HCT116 (cell line): ENCODE measurements at regions not wholly inside any gene's neighbourhood (a gene's known extent, or its start where the extent isn't known, plus 50 kb on each side); places are given as distances from the start of the nearest gene placed in this dataset.

ENCODE experiments used
- ATAC-seq: fragments of 200-7000 bp; cut with Tn5 transposase; 2 replicates; pipeline ENCODE4 v1.9.1; 2020; ENCODE audit warnings: mild to moderate bottlenecking, moderate library complexity
- BruUV-seq: library from RNA; stranded (reverse); fragments of 400-500 nt; replicated peaks from 2 replicates; lab custom pipeline; 2021; lab: Mats Ljungman, UMichigan
- CTCF ChIA-PET: fragments of 300-600 bp; sonication (Branson Sonifier 250); formaldehyde crosslinking; loops from one replicate; lab custom pipeline; 2021; ENCODE audit warnings: antibody characterized with exemption; lab: Charles Lee
- POLR2A ChIA-PET: fragments of 300-600, 350-600 bp; sonication (Branson Sonifier 250); formaldehyde crosslinking; loops from one replicate; lab custom pipeline; 2021; ENCODE audit warnings: antibody characterized with exemption; lab: Charles Lee
- RAD21 ChIA-PET, 2 experiments: fragments of 300-600 bp; sonication (Branson Sonifier 250); formaldehyde crosslinking; loops; one replicate each; lab custom pipeline; 2023; ENCODE audit warnings: low total read pairs in 2 of 2; ENCODE audit not compliant: uncharacterized antibody in 2 of 2, unreplicated experiment in 2 of 2, low non-redundant PET in 1 of 2; lab: Charles Lee
- DNase-seq: peaks from one replicate; pipeline ENCODE4 v3.0.0-alpha.2; 2010; ENCODE audit warnings: low read depth, low spot score
- H2AFZ ChIP-seq: fragments of 200-600 bp; shearing (Covaris generic), sonication (generic); 2 replicates; pipeline ENCODE4 v1.6.1; 2017; ENCODE audit warnings: low read depth, mixed run types, mixed read lengths, antibody characterized with exemption, low read length; ENCODE audit not compliant: poor library complexity, severe bottlenecking
- H3K27ac ChIP-seq: 2 replicates; pipeline ENCODE4 v1.5.1; 2012; ENCODE audit warnings: low read depth, low read length
- H3K27me3 ChIP-seq: fragments of 200-600 bp; sonication (generic); 2 replicates; pipeline ENCODE4 v1.6.1; 2016; ENCODE audit warnings: mixed run types, low read length, mixed read lengths; ENCODE audit not compliant: insufficient read depth
- H3K36me3 ChIP-seq, 2 experiments: fragments of 200-500 bp in 1 of 2; fragments of 200-600 bp in 1 of 2; sonication (Bioruptor generic) in 1 of 2; sonication (generic) in 1 of 2; 2 replicates each; pipeline versions ENCODE4 v1.5.1 to v1.6.1; 2014 to 2016; ENCODE audit warnings: low read length in 2 of 2, inconsistent platforms in 1 of 2, mixed read lengths in 1 of 2, mixed run types in 1 of 2; ENCODE audit not compliant: insufficient read depth in 2 of 2, control insufficient read depth in 1 of 2
- H3K4me1 ChIP-seq, 2 experiments: fragments of 200-600 bp in 1 of 2; sonication (generic) in 1 of 2; 2 replicates each; pipeline versions ENCODE4 v1.5.1 to v1.6.1; 2012 to 2017; ENCODE audit warnings: low read length in 2 of 2, inconsistent platforms in 1 of 2, mild to moderate bottlenecking in 1 of 2, mixed read lengths in 1 of 2, mixed run types in 1 of 2, moderate library complexity in 1 of 2; ENCODE audit not compliant: insufficient read depth in 2 of 2, control insufficient read depth in 1 of 2
- H3K4me2 ChIP-seq: fragments of 200-600 bp; sonication (generic); 2 replicates; pipeline ENCODE4 v1.6.1; 2017; ENCODE audit warnings: mixed run types, low read length, mixed read lengths
- H3K4me3 ChIP-seq, 2 experiments: fragments of 200-600 bp in 1 of 2; sonication (generic) in 1 of 2; replicated peaks in 1 of 2; 2 replicates each; pipeline ENCODE4 v1.5.1; 2011 to 2016; ENCODE audit warnings: low read length in 2 of 2, control low read depth in 1 of 2, low read depth in 1 of 2, mild to moderate bottlenecking in 1 of 2, mixed read lengths in 1 of 2, mixed run types in 1 of 2
- H3K79me2 ChIP-seq: fragments of 200-600 bp; sonication (generic); 2 replicates; pipeline ENCODE4 v1.6.1; 2017; ENCODE audit warnings: mild to moderate bottlenecking, mixed run types, low read length, moderate library complexity, mixed read lengths; ENCODE audit not compliant: insufficient read depth
- H3K9ac ChIP-seq: fragments of 200-600 bp; sonication (generic); 2 replicates; pipeline ENCODE4 v1.6.1; 2016; ENCODE audit warnings: low read length, mixed read lengths
- H3K9me2 ChIP-seq: fragments of 200-600 bp; sonication (generic), shearing (Covaris generic); 2 replicates; pipeline ENCODE4 v1.6.1; 2017; ENCODE audit warnings: mixed run types, mild to moderate bottlenecking, moderate library complexity; ENCODE audit not compliant: insufficient read depth
- H3K9me3 ChIP-seq, 2 experiments: fragments of 200-500 bp in 1 of 2; fragments of 200-600 bp in 1 of 2; sonication (Bioruptor generic) in 1 of 2; sonication (generic) in 1 of 2; 2 replicates each; pipeline ENCODE4 v1.6.1; 2014 to 2017; ENCODE audit warnings: low read length in 2 of 2, mixed read lengths in 2 of 2, inconsistent platforms in 1 of 2, low read depth in 1 of 2, mild to moderate bottlenecking in 1 of 2, mixed run types in 1 of 2, moderate library complexity in 1 of 2; ENCODE audit not compliant: control insufficient read depth in 1 of 2, insufficient read depth in 1 of 2
- H4K20me1 ChIP-seq: fragments of 200-600 bp; sonication (generic), shearing (Covaris generic); 2 replicates; pipeline ENCODE4 v1.6.1; 2017; ENCODE audit warnings: mixed run types, mild to moderate bottlenecking, moderate library complexity; ENCODE audit not compliant: insufficient read depth
- ATF3 ChIP-seq: IDR thresholded peaks from 2 replicates; pipeline ENCODE4 v1.6.1; 2012
- CTCF ChIP-seq, 3 experiments: fragments of 200-600 bp in 1 of 3; sonication (generic) in 1 of 3; IDR thresholded peaks in 2 of 3; conservative IDR thresholded peaks in 1 of 3; 2 replicates each; pipeline ENCODE4 v1.5.1; 2012 to 2017; ENCODE audit warnings: low read depth in 2 of 3, low read length in 2 of 3, antibody characterized with exemption in 1 of 3, borderline replicate concordance in 1 of 3, control low read depth in 1 of 3, mild to moderate bottlenecking in 1 of 3, mixed read lengths in 1 of 3, mixed run types in 1 of 3, moderate library complexity in 1 of 3; ENCODE audit not compliant: insufficient read depth in 1 of 3
- EZH2phosphoT487 ChIP-seq: fragments of 200-600 bp; IDR thresholded peaks from 2 replicates; pipeline ENCODE4 v1.6.1; 2018; ENCODE audit warnings: antibody characterized with exemption, borderline replicate concordance
- FOSL1 ChIP-seq: IDR thresholded peaks from 2 replicates; pipeline ENCODE4 v1.6.1; 2012; ENCODE audit warnings: low read depth
- JUND ChIP-seq: IDR thresholded peaks from 2 replicates; pipeline ENCODE4 v1.6.1; 2012
- POLR2A ChIP-seq: IDR thresholded peaks from 2 replicates; pipeline ENCODE4 v1.7.0; 2011; ENCODE audit warnings: borderline replicate concordance; ENCODE audit not compliant: insufficient read depth, insufficient read length; ENCODE audit errors: extremely low read depth
- RAD21 ChIP-seq: IDR thresholded peaks from 2 replicates; pipeline ENCODE4 v1.6.1; 2012; ENCODE audit warnings: low read depth, mild to moderate bottlenecking
- REST ChIP-seq: IDR thresholded peaks from 2 replicates; pipeline ENCODE4 v1.6.1; 2012; ENCODE audit warnings: low read depth
- SIN3A ChIP-seq: IDR thresholded peaks from 2 replicates; pipeline ENCODE4 v1.6.1; 2012; ENCODE audit warnings: low read depth
- SP1 ChIP-seq: IDR thresholded peaks from 2 replicates; pipeline ENCODE4 v1.6.1; 2012; ENCODE audit warnings: low read depth
- TCF7L2 ChIP-seq: IDR thresholded peaks from 2 replicates; pipeline ENCODE4 v1.7.0; 2011; ENCODE audit warnings: borderline replicate concordance, inconsistent platforms; ENCODE audit not compliant: insufficient read depth, insufficient read length; ENCODE audit errors: extremely low read depth
- YY1 ChIP-seq: IDR thresholded peaks from 2 replicates; pipeline ENCODE4 v1.6.1; 2011; ENCODE audit warnings: low read length, low read depth, moderate library complexity, mild to moderate bottlenecking; ENCODE audit not compliant: insufficient replicate concordance; ENCODE audit errors: extremely low read depth
- ZNF274 ChIP-seq: fragments of 200-500 bp; sonication (Bioruptor generic); IDR thresholded peaks from 2 replicates; pipeline ENCODE4 v1.6.1; 2014; ENCODE audit warnings: mild to moderate bottlenecking, low read depth, low read length, inconsistent platforms
- intact Hi-C: fragments of 100-400 bp; cut with micrococcal nuclease; formaldehyde crosslinking; loops from 2 replicates; pipeline ENCODE4 v1.10.0; 2022

GRCh38 chr6:141337191-141337590 is 795.5 kb upstream of the GJE1 start:
- Histone ChIP-seq H3K27me3 (no peaks in the 10 kb centered on the region), H2AFZ (no peak overlapping the region), H3K4me3 (no peak overlapping the region), H3K9me2 (no peaks in the 10 kb centered on the region), H3K4me2 (no peak overlapping the region), H3K9ac (no peak overlapping the region), H3K27ac (no peak overlapping the region), H3K9me3 (no peaks in the 10 kb centered on the region), H3K36me3 (no peaks in the 10 kb centered on the region), H3K4me1 (no peaks in the 10 kb centered on the region), H3K79me2 (no peaks in the 10 kb centered on the region), H4K20me1 (no peaks in the 10 kb centered on the region)
- no TSS peak for BruUV-seq
- ChIA-PET POLR2A (no interaction called here), CTCF (no interaction called here), RAD21 (no interaction called here)
- no peak for ATAC-seq
- intact Hi-C loops = no loop called here
- no peak for TF ChIP-seq ATF3
- no peak for TF ChIP-seq CTCF (IDR thresholded peaks at IDR 0.05 in 2 of 3, conservative IDR thresholded peaks at IDR 0.05 in 1 of 3; ENCODE audit: borderline replicate concordance in 1 of 3, insufficient read depth in 1 of 3, low read depth in 2 of 3, low read length in 2 of 3)
- no peak for TF ChIP-seq ZNF274
- TF ChIP-seq YY1 = no peak
- no peak for DNase-seq

GRCh38 chr6:141335477-141336273 is 797.0 kb upstream of the GJE1 start:
- intact Hi-C loops = no loop called here
- Histone ChIP-seq H4K20me1 (no peaks in the 10 kb centered on the region), H3K4me2 (no peak overlapping the region), H3K36me3 (no peaks in the 10 kb centered on the region), H2AFZ (peak overlapping the region; percentile 52), H3K27me3 (no peaks in the 10 kb centered on the region), H3K4me1 (no peaks in the 10 kb centered on the region), H3K9me2 (no peaks in the 10 kb centered on the region; the same call in 1 of the 2 replicates), H3K9ac (no peak overlapping the region), H3K4me3 (no peak overlapping the region), H3K79me2 (no peaks in the 10 kb centered on the region), H3K9me3 (no peaks in the 10 kb centered on the region), H3K27ac (no peak overlapping the region)
- RAD21 ChIA-PET = no interaction called here
- DNase-seq (no peak), ATAC-seq (no peak)
- no TSS peak for BruUV-seq
- CTCF ChIA-PET = no interaction called here
- POLR2A ChIA-PET = no interaction called here
- TF ChIP-seq ATF3 = no peak
- TF ChIP-seq TCF7L2 = no peak
- no peak for TF ChIP-seq SP1
- TF ChIP-seq POLR2A = no peak
- no peak for TF ChIP-seq RAD21
- TF ChIP-seq ZNF274 = no peak
- no peak for TF ChIP-seq REST
- no peak for TF ChIP-seq FOSL1
- TF ChIP-seq SIN3A = no peak
- TF ChIP-seq EZH2phosphoT487 = no peak
- TF ChIP-seq YY1 = no peak
- TF ChIP-seq JUND = no peak
